Nephron (organoid): ENCODE measurements at regions not wholly inside any gene's neighbourhood (a gene's known extent, or its start where the extent isn't known, plus 50 kb on each side); places are given as distances from the start of the nearest gene placed in this dataset.
A peak's percentile ranks its signal among the peaks of the same experiment; 100 is the strongest.

Experiments
- H3K27ac Mint-ChIP-seq, 3 experiments: 2 replicates each; pipeline ENCODE4 v1.8.0; 2020; ENCODE audit warnings: mixed read lengths in 3 of 3, mild to moderate bottlenecking in 2 of 3, moderate library complexity in 1 of 3
- H3K27me3 Mint-ChIP-seq: 2 replicates; pipeline ENCODE4 v1.8.0; 2021; ENCODE audit warnings: low read depth, mild to moderate bottlenecking, moderate library complexity, mixed read lengths
- H3K36me3 Mint-ChIP-seq: 2 replicates; pipeline ENCODE4 v1.8.0; 2020; ENCODE audit warnings: low read depth, mixed read lengths
- H3K4me1 Mint-ChIP-seq: 2 replicates; pipeline ENCODE4 v1.8.0; 2020; ENCODE audit warnings: mixed read lengths
- H3K4me3 Mint-ChIP-seq, 3 experiments: 2 replicates each; pipeline ENCODE4 v1.8.0; 2020; ENCODE audit warnings: mild to moderate bottlenecking in 3 of 3, mixed read lengths in 3 of 3, moderate library complexity in 2 of 3
- H3K9me3 Mint-ChIP-seq: 2 replicates; pipeline ENCODE4 v1.8.0; 2020; ENCODE audit warnings: mixed read lengths
- TF ChIP-seq, protein P1 (sequence below), 3 experiments: fragments of 200-600 bp; sonication (generic); IDR thresholded peaks; one replicate each; pipeline ENCODE4 v1.5.0; 2021; ENCODE audit warnings: antibody characterized with exemption in 3 of 3; ENCODE audit not compliant: unreplicated experiment in 3 of 3

DNA sequence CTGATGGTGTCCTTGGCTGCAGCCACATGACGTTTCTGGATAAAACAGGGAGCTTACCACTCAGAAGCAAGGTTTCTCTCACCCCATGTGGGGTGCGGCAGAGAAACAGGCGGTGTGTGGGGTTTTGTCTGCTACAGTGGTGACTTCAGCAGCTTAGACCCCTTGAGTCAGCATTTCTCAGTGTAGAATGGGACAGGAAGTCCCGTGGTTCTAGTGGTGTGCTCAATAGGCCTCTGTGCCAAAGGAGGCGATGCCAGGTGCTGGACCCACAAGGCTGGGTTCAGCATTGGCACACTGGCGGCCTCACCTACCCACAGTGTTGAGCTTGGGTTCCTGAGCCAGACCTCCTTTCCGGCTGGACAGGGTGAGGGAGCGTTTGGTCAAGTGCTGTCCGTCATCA, 125.2 kb upstream of the SMIM23 start:
- TF ChIP-seq, protein P1, sequence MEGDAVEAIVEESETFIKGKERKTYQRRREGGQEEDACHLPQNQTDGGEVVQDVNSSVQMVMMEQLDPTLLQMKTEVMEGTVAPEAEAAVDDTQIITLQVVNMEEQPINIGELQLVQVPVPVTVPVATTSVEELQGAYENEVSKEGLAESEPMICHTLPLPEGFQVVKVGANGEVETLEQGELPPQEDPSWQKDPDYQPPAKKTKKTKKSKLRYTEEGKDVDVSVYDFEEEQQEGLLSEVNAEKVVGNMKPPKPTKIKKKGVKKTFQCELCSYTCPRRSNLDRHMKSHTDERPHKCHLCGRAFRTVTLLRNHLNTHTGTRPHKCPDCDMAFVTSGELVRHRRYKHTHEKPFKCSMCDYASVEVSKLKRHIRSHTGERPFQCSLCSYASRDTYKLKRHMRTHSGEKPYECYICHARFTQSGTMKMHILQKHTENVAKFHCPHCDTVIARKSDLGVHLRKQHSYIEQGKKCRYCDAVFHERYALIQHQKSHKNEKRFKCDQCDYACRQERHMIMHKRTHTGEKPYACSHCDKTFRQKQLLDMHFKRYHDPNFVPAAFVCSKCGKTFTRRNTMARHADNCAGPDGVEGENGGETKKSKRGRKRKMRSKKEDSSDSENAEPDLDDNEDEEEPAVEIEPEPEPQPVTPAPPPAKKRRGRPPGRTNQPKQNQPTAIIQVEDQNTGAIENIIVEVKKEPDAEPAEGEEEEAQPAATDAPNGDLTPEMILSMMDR (IDR thresholded peaks at IDR 0.05; ENCODE audit: unreplicated experiment in 3 of 3) = no peak
- peaks cover 67% of the 10 kb centered on the region for H3K4me1 Mint-ChIP-seq
- H3K27me3 Mint-ChIP-seq = peaks cover 4% of the 10 kb centered on the region
- H3K27ac Mint-ChIP-seq = peak overlapping the region in 2 of 3 experiments; percentile 29 to 53
- H3K4me3 Mint-ChIP-seq = no peak overlapping the region
- no peaks in the 10 kb centered on the region for H3K36me3 Mint-ChIP-seq
- H3K9me3 Mint-ChIP-seq = no peaks in the 10 kb centered on the region

DNA sequence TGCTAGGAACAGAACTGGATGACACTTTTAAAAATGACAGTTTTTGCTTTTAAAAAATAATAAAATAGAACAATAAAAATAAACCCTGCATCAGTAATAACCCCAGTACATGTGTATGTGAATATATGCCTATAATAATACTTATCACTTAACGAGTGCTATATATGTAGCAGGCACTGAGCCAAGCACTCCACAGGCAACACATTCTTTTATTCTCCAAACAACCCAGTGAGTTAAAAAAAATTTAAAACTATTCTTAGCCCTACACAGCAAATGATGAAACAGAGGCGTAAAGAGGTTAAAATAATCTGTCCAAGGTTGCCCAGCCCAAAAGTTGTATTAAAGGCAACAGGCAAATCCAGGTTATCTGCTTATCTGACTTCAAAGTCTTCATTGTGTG, 124.5 kb upstream of the SMIM23 start:
- no peaks in the 10 kb centered on the region for H3K9me3 Mint-ChIP-seq
- H3K4me1 Mint-ChIP-seq = peaks cover 68% of the 10 kb centered on the region
- no peaks in the 10 kb centered on the region for H3K36me3 Mint-ChIP-seq
- TF ChIP-seq, protein P1 (IDR thresholded peaks at IDR 0.05; ENCODE audit: unreplicated experiment in 3 of 3) = no peak
- no peak overlapping the region for H3K4me3 Mint-ChIP-seq
- peaks cover 5% of the 10 kb centered on the region for H3K27me3 Mint-ChIP-seq
- H3K27ac Mint-ChIP-seq = peak overlapping the region in 2 of 3 experiments; percentile 43 to 44

DNA sequence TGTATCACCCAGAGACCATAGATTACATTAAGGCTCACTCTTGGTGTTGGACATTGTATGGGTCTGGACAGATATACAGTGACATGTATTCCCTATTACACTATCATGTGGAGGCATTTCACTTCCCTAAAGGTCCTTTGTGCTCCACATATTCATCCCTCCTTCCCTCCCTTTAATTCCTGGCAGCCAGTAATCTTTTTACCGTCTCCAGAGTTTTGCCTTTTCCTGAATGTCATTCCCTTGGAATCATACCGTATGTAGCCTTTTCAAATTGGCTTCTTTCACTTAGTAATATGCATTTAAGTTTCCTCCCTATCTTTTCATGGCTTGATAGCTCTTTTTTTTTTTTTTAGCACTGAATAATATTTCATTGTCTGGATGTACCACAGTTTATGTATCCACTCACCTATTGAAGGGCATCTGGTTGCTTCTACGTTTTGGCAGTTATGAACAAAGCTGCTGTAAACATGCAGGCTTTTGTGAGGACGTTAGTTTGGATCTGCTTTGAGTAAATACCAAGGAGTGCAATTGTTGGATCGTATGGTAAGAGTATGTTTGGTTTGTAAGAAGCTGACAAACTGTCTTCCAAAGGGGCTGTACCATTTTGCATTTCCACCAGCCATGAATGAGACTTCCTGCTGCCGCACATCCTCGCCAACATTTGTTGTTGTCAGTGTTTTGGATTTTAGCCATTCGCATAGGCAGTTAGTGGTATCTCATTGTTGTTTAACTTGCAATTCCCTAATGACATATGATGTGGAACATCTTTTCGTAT, 122.1 kb upstream of the SMIM23 start:
- no peaks in the 10 kb centered on the region for H3K36me3 Mint-ChIP-seq
- H3K4me3 Mint-ChIP-seq = no peak overlapping the region
- TF ChIP-seq, protein P1 (IDR thresholded peaks at IDR 0.05; ENCODE audit: unreplicated experiment in 3 of 3) = no peak
- H3K27ac Mint-ChIP-seq = peak overlapping the region in 2 of 3 experiments; percentile 17 to 44
- H3K9me3 Mint-ChIP-seq = no peaks in the 10 kb centered on the region
- H3K4me1 Mint-ChIP-seq = peaks cover 78% of the 10 kb centered on the region
- H3K27me3 Mint-ChIP-seq = peaks cover 9% of the 10 kb centered on the region

DNA sequence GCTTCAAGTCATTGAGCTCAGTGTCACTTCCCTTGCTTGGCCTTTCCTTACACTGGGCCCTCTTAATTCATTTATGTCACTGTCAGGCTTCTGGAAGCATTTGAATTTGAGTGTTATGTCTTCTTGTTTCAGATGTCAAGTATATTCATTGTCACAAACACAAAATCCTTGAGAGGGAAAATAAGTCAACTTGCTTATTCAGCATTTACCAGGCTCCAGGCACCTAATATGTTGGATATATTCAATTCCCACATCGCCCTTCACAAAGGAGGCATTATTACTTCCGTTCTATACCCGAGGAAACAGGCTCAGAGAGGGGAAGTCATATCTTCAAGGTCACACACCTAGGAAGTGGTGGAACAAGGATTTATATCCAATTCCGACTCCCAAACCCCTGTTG, 121.1 kb upstream of the SMIM23 start:
- H3K4me3 Mint-ChIP-seq = no peak overlapping the region
- no peaks in the 10 kb centered on the region for H3K36me3 Mint-ChIP-seq
- H3K9me3 Mint-ChIP-seq = no peaks in the 10 kb centered on the region
- peaks cover 9% of the 10 kb centered on the region for H3K27me3 Mint-ChIP-seq
- peaks cover 78% of the 10 kb centered on the region for H3K4me1 Mint-ChIP-seq
- H3K27ac Mint-ChIP-seq = no peak overlapping the region
- TF ChIP-seq, protein P1 (IDR thresholded peaks at IDR 0.05; ENCODE audit: unreplicated experiment in 3 of 3) = no peak

DNA sequence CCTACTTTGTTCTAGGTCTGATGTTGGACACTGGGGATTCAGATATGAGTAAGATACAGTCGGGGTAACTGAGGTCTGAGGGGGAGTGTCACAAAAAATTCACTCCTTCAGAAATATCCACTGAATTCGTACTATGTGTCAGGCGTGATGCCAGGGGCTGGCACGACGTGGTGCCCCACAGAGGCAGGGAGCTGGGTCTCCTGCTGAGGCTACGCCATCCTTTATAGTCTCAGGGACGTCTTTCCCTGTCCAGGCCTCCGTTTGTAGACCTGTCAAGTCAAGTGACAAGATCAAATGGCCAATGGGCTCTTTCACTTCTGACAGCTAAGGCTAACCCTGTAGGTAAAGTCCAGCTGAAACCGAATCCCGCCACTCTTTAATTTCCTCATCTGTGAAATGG, 118.8 kb upstream of the SMIM23 start:
- Mint-ChIP-seq H3K9me3 (no peaks in the 10 kb centered on the region), H3K36me3 (no peaks in the 10 kb centered on the region), H3K27me3 (peaks cover 9% of the 10 kb centered on the region), H3K27ac (peak overlapping the region; percentile 55 to 86 (median 78)), H3K4me3 (no peak overlapping the region), H3K4me1 (peaks cover 71% of the 10 kb centered on the region)
- TF ChIP-seq, protein P1 (IDR thresholded peaks at IDR 0.05; ENCODE audit: unreplicated experiment in 3 of 3) = no peak
